GM23338 (cell line): ENCODE measurements at regions not wholly inside any gene's neighbourhood (a gene's known extent, or its start where the extent isn't known, plus 50 kb on each side); places are given as distances from the start of the nearest gene placed in this dataset.

Experiments
- ATAC-seq: fragments of 200-7000 bp; cut with Tn5 transposase; 3 replicates; pipeline ENCODE4 v1.9.1; 2020
- DNase-seq: peaks from one replicate; pipeline ENCODE4 v3.0.0-alpha.2; 2015; ENCODE audit warnings: low spot score
- H2AFZ ChIP-seq: fragments of 200-600 bp; sonication (generic); 2 replicates; pipeline ENCODE4 v1.8.0; 2016; ENCODE audit warnings: antibody characterized with exemption, mild to moderate bottlenecking, moderate library complexity
- H3F3A ChIP-seq: fragments of 200-600 bp; sonication (generic); replicated peaks from 2 replicates; pipeline ENCODE4 v1.8.0; 2017; ENCODE audit warnings: antibody characterized with exemption, mixed run types, low read depth
- H3K27ac ChIP-seq: fragments of 200-600 bp; sonication (generic); 2 replicates; pipeline ENCODE4 v1.6.1; 2016; ENCODE audit warnings: low read depth
- H3K27me3 ChIP-seq: fragments of 200-600 bp; sonication (generic); 2 replicates; pipeline ENCODE4 v1.8.0; 2016; ENCODE audit warnings: mild to moderate bottlenecking, mixed run types, moderate library complexity; ENCODE audit not compliant: insufficient read depth
- H3K36me3 ChIP-seq: fragments of 200-600 bp; sonication (generic); 2 replicates; pipeline ENCODE4 v1.8.0; 2016; ENCODE audit warnings: mild to moderate bottlenecking; ENCODE audit not compliant: insufficient read depth
- H3K4me1 ChIP-seq: fragments of 200-600 bp; sonication (generic); 2 replicates; pipeline ENCODE4 v1.8.0; 2016; ENCODE audit warnings: mild to moderate bottlenecking, moderate library complexity; ENCODE audit not compliant: insufficient read depth
- H3K4me2 ChIP-seq: fragments of 200-600 bp; sonication (generic); 2 replicates; pipeline ENCODE4 v1.7.1; 2017; ENCODE audit warnings: mixed run types
- H3K4me3 ChIP-seq: fragments of 200-600 bp; sonication (generic); 2 replicates; pipeline ENCODE4 v1.6.1; 2016; ENCODE audit warnings: mixed run types
- H3K79me2 ChIP-seq: fragments of 200-600 bp; sonication (generic); replicated peaks from 2 replicates; pipeline ENCODE4 v1.8.0; 2017; ENCODE audit warnings: mild to moderate bottlenecking; ENCODE audit not compliant: insufficient read depth
- H3K9me2 ChIP-seq: fragments of 200-600 bp; sonication (generic); 2 replicates; pipeline ENCODE4 v1.8.0; 2017; ENCODE audit not compliant: insufficient read depth
- H4K20me1 ChIP-seq: fragments of 200-600 bp; sonication (generic); replicated peaks from 2 replicates; pipeline ENCODE4 v1.8.0; 2017; ENCODE audit warnings: mild to moderate bottlenecking; ENCODE audit not compliant: insufficient read depth
- H3K27ac Mint-ChIP-seq: 2 replicates; pipeline ENCODE4 v1.8.0; 2020; ENCODE audit warnings: inconsistent platforms, mild to moderate bottlenecking, moderate library complexity, mixed read lengths
- H3K27me3 Mint-ChIP-seq: 3 replicates; pipeline ENCODE4 v1.8.0; 2022; ENCODE audit warnings: low read depth, mild to moderate bottlenecking, moderate library complexity, mixed read lengths, inconsistent platforms; ENCODE audit not compliant: insufficient read depth, poor library complexity
- H3K36me3 Mint-ChIP-seq: 3 replicates; pipeline ENCODE4 v1.8.0; 2021; ENCODE audit warnings: low read depth, mild to moderate bottlenecking, inconsistent platforms, moderate library complexity, mixed read lengths
- H3K4me1 Mint-ChIP-seq: 3 replicates; pipeline ENCODE4 v1.8.0; 2020; ENCODE audit warnings: mild to moderate bottlenecking, inconsistent platforms, mixed read lengths
- H3K4me3 Mint-ChIP-seq: 3 replicates; pipeline ENCODE4 v1.8.0; 2021; ENCODE audit warnings: moderate library complexity, mild to moderate bottlenecking, inconsistent platforms, mixed read lengths
- H3K9me3 Mint-ChIP-seq: 3 replicates; pipeline ENCODE4 v1.8.0; 2020; ENCODE audit warnings: moderate library complexity, mild to moderate bottlenecking, inconsistent platforms, mixed read lengths
- CREB1 ChIP-seq: fragments of 250-450 bp; sonication (Bioruptor Pico); IDR thresholded peaks from 2 replicates; pipeline ENCODE4 v1.5.0; 2020; ENCODE audit warnings: low read depth, mild to moderate bottlenecking, moderate library complexity
- EZH2 ChIP-seq: fragments of 200-600 bp; sonication (generic); IDR thresholded peaks from one replicate; pipeline ENCODE4 v1.8.0; 2017; ENCODE audit warnings: antibody characterized with exemption, mild to moderate bottlenecking, low read depth; ENCODE audit not compliant: unreplicated experiment
- ZNF114 ChIP-seq: fragments of 250-450 bp; sonication (Bioruptor Pico); IDR thresholded peaks from 2 replicates; pipeline ENCODE4 v1.5.0; 2020; ENCODE audit warnings: mild to moderate bottlenecking, moderate library complexity
- ZNF331 ChIP-seq: fragments of 250-450 bp; sonication (Bioruptor Pico); IDR thresholded peaks from 2 replicates; pipeline ENCODE4 v1.5.0; 2020; ENCODE audit warnings: low read depth, mild to moderate bottlenecking, moderate library complexity
- TF ChIP-seq, protein P1 (sequence below): IDR thresholded peaks from one replicate; pipeline ENCODE4 v1.6.1; 2018; ENCODE audit warnings: antibody characterized with exemption; ENCODE audit not compliant: unreplicated experiment
- TF ChIP-seq, protein P2 (sequence below), 2 experiments: fragments of 200-600 bp in 1 of 2; sonication (generic) in 1 of 2; conservative IDR thresholded peaks; 2 replicates each; pipeline versions ENCODE4 v1.5.1 to v1.6.1; 2016 to 2017; ENCODE audit warnings: antibody characterized with exemption in 2 of 2, low read depth in 2 of 2, mild to moderate bottlenecking in 2 of 2, moderate library complexity in 1 of 2

- TF ChIP-seq, protein P1, sequence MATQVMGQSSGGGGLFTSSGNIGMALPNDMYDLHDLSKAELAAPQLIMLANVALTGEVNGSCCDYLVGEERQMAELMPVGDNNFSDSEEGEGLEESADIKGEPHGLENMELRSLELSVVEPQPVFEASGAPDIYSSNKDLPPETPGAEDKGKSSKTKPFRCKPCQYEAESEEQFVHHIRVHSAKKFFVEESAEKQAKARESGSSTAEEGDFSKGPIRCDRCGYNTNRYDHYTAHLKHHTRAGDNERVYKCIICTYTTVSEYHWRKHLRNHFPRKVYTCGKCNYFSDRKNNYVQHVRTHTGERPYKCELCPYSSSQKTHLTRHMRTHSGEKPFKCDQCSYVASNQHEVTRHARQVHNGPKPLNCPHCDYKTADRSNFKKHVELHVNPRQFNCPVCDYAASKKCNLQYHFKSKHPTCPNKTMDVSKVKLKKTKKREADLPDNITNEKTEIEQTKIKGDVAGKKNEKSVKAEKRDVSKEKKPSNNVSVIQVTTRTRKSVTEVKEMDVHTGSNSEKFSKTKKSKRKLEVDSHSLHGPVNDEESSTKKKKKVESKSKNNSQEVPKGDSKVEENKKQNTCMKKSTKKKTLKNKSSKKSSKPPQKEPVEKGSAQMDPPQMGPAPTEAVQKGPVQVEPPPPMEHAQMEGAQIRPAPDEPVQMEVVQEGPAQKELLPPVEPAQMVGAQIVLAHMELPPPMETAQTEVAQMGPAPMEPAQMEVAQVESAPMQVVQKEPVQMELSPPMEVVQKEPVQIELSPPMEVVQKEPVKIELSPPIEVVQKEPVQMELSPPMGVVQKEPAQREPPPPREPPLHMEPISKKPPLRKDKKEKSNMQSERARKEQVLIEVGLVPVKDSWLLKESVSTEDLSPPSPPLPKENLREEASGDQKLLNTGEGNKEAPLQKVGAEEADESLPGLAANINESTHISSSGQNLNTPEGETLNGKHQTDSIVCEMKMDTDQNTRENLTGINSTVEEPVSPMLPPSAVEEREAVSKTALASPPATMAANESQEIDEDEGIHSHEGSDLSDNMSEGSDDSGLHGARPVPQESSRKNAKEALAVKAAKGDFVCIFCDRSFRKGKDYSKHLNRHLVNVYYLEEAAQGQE, result no peak
These were observed 145.2 kb downstream of the WSCD1 start (continued) for GRCh38 chr17:6215071-6216035.

DNA sequence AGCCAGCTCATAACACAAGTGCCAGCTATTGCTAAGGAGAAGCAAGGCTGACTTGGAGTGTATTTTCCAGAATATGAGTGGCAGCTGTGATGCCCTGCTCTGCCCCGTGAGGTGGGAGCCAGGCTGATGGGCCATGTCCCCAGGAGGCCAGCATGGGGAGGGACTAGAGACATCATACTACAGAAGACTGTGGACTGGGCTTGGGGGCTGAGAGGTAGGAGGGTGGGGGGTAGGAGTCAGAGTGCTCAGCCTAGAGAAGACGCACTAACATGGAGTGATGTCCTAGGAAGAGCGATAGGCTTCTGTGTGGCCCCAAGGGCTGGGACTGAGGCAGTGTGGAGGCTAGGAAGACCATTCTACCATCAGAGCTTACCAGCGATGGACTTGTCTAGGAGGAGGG is 143.7 kb downstream of the WSCD1 start:
- Histone ChIP-seq H3K27ac (no peak overlapping the region), H3K36me3 (no peaks in the 10 kb centered on the region), H3F3A (no peaks in the 10 kb centered on the region), H4K20me1 (no peaks in the 10 kb centered on the region), H3K4me1 (no peaks in the 10 kb centered on the region), H2AFZ (no peak overlapping the region), H3K27me3 (no peaks in the 10 kb centered on the region), H3K4me2 (no peak overlapping the region), H3K79me2 (no peaks in the 10 kb centered on the region), H3K4me3 (no peak overlapping the region), H3K9me2 (no peaks in the 10 kb centered on the region)
- H3K9me3 Mint-ChIP-seq, result no peaks in the 10 kb centered on the region
- ATAC-seq (no peak), DNase-seq (no peak)
- no peak overlapping the region for H3K4me3 Mint-ChIP-seq
- no peaks in the 10 kb centered on the region for H3K36me3 Mint-ChIP-seq
- TF ChIP-seq CREB1 (CRISPR knock-in tag), result no peak
- TF ChIP-seq EZH2, result no peak
- TF ChIP-seq, protein P2, sequence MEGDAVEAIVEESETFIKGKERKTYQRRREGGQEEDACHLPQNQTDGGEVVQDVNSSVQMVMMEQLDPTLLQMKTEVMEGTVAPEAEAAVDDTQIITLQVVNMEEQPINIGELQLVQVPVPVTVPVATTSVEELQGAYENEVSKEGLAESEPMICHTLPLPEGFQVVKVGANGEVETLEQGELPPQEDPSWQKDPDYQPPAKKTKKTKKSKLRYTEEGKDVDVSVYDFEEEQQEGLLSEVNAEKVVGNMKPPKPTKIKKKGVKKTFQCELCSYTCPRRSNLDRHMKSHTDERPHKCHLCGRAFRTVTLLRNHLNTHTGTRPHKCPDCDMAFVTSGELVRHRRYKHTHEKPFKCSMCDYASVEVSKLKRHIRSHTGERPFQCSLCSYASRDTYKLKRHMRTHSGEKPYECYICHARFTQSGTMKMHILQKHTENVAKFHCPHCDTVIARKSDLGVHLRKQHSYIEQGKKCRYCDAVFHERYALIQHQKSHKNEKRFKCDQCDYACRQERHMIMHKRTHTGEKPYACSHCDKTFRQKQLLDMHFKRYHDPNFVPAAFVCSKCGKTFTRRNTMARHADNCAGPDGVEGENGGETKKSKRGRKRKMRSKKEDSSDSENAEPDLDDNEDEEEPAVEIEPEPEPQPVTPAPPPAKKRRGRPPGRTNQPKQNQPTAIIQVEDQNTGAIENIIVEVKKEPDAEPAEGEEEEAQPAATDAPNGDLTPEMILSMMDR (conservative IDR thresholded peaks at IDR 0.05; ENCODE audit: low read depth in 2 of 2), result no peak
- no peak for TF ChIP-seq ZNF114 (CRISPR knock-in tag)
- no peak for TF ChIP-seq ZNF331 (CRISPR knock-in tag)
- TF ChIP-seq, protein P1, result no peak
- H3K27me3 Mint-ChIP-seq, result no peaks in the 10 kb centered on the region
- H3K27ac Mint-ChIP-seq, result no peak overlapping the region
- peaks cover 5% of the 10 kb centered on the region; the same call in 2 of the 3 replicates for H3K4me1 Mint-ChIP-seq
